ELF-1 (cell line): ENCODE measurements at regions not wholly inside any gene's neighbourhood (a gene's known extent, or its start where the extent isn't known, plus 50 kb on each side); places are given as distances from the start of the nearest gene placed in this dataset.

ENCODE experiments used
- DNase-seq: peaks from one replicate; pipeline ENCODE4 v3.0.0-alpha.2; 2016; ENCODE audit warnings: low read depth, low spot score

GRCh38 chr2:219949053-219949452 lies 321.6 kb downstream of the SLC4A3 start:
- no peak for DNase-seq

GRCh38 chr2:219951099-219951498 lies 323.7 kb downstream of the SLC4A3 start:
- DNase-seq, result no peak

- no peak for DNase-seq
Observed at GRCh38 chr2:219954331-219954730, 326.9 kb downstream of the SLC4A3 start.

- DNase-seq, result no peak
Observed at GRCh38 chr2:219957820-219958219, 330.4 kb downstream of the SLC4A3 start.

- DNase-seq, result no peak
Observed at GRCh38 chr2:219958941-219959340, 331.5 kb downstream of the SLC4A3 start.

- no peak for DNase-seq
Observed at GRCh38 chr2:219959471-219959870, 332.0 kb downstream of the SLC4A3 start.

- no peak for DNase-seq
Observed at GRCh38 chr2:219961947-219962498, 334.6 kb downstream of the SLC4A3 start.

- DNase-seq, result no peak
Observed at GRCh38 chr2:219962801-219963200, 335.4 kb downstream of the SLC4A3 start.

- DNase-seq, result peak; percentile 73
Observed at GRCh38 chr2:219965287-219966194, 338.1 kb downstream of the SLC4A3 start.

GRCh38 chr2:219967247-219968245 lies 340.1 kb downstream of the SLC4A3 start:
- DNase-seq, result no peak

GRCh38 chr2:219968685-219969345 lies 341.4 kb downstream of the SLC4A3 start:
- no peak for DNase-seq

- DNase-seq, result no peak
Observed at GRCh38 chr2:219969508-219969907, 342.1 kb downstream of the SLC4A3 start.

GRCh38 chr2:219973136-219973535 lies 345.7 kb downstream of the SLC4A3 start:
- DNase-seq, result no peak

- no peak for DNase-seq
Observed at GRCh38 chr2:219976871-219977270, 349.4 kb downstream of the SLC4A3 start.

GRCh38 chr2:219980638-219981037 lies 353.2 kb downstream of the SLC4A3 start:
- DNase-seq, result no peak

GRCh38 chr2:219983836-219984235 lies 356.4 kb downstream of the SLC4A3 start:
- no peak for DNase-seq

GRCh38 chr2:219985017-219985416 lies 357.6 kb downstream of the SLC4A3 start:
- no peak for DNase-seq

GRCh38 chr2:219987830-219988229 lies 360.4 kb downstream of the SLC4A3 start:
- DNase-seq, result peak; percentile 24

- no peak for DNase-seq
Observed at GRCh38 chr2:219989744-219990143, 362.3 kb downstream of the SLC4A3 start.

GRCh38 chr2:219991116-219991515 lies 363.7 kb downstream of the SLC4A3 start:
- DNase-seq, result no peak

GRCh38 chr2:219995399-219995798 lies 368.0 kb downstream of the SLC4A3 start:
- DNase-seq, result no peak
